ENCODE measurements at regions not wholly inside any gene's neighbourhood (a gene's known extent, or its start where the extent isn't known, plus 50 kb on each side); places are given as distances from the start of the nearest gene placed in this dataset.

- TF ChIP-seq ZNF462 (CRISPR knock-in tag; IDR thresholded peaks at IDR 0.05), result no peak
- TF ChIP-seq CREB1 (CRISPR knock-in tag; IDR thresholded peaks at IDR 0.05; ENCODE audit: low read depth), result no peak
- TF ChIP-seq ETS1 (IDR thresholded peaks at IDR 0.05), result no peak
- no peak for TF ChIP-seq NANOG (IDR thresholded peaks at IDR 0.05; ENCODE audit: borderline replicate concordance)
- no peak for TF ChIP-seq JUNB (IDR thresholded peaks at IDR 0.05; ENCODE audit: unreplicated experiment)
- TF ChIP-seq STAT1 (IDR thresholded peaks at IDR 0.05; ENCODE audit: unreplicated experiment), result no peak
- no peak for TF ChIP-seq REST (IDR thresholded peaks at IDR 0.05; ENCODE audit: unreplicated experiment)
Measured at GRCh38 chr2:145548479-145548878, 1028.6 kb upstream of the ZEB2 start (continued).

Measured in GM23338 (cell line).